ENCODE measurements at regions not wholly inside any gene's neighbourhood (a gene's known extent, or its start where the extent isn't known, plus 50 kb on each side); places are given as distances from the start of the nearest gene placed in this dataset.
"Not testable (repeated sequence)": the region's sequence is repeated elsewhere in the genome, so short reads cannot be mapped to it uniquely, and the experiment has no call there.

DNA sequence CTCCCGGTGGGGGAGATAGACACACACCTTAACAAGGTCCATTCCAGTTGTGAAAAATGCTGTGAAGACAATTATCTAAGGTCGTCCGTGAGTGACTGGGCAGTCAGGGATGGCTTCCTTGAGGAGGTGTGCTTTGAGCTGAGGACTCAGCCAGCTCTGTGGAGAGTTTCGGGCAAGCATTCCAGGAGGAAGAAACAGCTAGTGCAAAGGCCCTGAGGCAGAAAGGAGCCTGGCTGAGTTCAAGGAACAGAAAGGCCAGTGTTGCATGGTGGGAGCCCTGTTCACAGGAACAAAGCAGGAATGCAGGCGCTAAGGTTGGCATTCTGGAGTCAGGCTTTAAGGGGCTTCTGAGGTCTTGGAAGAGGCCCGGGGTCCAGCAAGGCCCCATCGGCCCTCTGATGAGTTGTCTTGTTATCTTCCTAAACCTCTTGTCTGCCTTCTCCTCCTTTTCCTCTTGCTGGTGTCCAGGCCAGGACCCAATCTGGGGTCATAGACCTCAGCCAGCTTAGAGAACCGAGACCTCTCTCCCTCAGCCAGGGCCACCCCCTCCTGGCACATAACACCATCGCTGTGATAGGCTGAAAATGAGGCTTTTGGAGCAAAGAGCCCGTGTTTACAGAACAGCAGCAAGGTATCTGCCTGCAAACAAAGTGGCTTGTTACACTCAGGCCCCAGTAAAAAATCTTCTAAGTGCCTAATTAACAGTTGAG, 270.2 kb upstream of the MVB12B start:
- DNase-seq (ENCODE audit: low spot score), result no peak

GRCh38 chr9:126057121-126057825, 269.4 kb upstream of the MVB12B start:
- DNase-seq (ENCODE audit: low spot score), result no peak

GRCh38 chr9:126058011-126058531, 268.6 kb upstream of the MVB12B start:
- no peak for DNase-seq (ENCODE audit: low spot score)

GRCh38 chr9:126058591-126058990, 268.0 kb upstream of the MVB12B start:
- DNase-seq (ENCODE audit: low spot score), result no peak

DNA sequence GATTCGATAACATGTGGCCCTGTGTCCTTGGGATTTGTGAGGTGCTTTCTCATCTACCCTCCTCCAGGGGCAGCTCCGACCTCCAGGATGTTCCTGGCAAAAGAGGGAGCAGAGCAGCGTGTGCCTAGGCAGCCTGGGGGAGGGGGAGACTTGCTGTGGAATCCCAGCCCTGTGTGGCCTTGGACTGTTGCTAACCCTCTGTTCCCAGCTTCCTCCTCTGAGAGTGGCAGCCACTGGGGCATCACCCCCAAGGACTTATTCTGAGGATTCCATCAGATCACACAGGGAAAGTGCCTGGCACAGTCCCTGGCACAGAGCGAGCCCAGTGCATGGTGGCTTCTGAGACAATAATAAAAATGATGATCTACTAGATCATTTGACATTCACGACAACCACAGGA, 265.1 kb upstream of the MVB12B start:
- DNase-seq (ENCODE audit: low spot score), result no peak

DNA sequence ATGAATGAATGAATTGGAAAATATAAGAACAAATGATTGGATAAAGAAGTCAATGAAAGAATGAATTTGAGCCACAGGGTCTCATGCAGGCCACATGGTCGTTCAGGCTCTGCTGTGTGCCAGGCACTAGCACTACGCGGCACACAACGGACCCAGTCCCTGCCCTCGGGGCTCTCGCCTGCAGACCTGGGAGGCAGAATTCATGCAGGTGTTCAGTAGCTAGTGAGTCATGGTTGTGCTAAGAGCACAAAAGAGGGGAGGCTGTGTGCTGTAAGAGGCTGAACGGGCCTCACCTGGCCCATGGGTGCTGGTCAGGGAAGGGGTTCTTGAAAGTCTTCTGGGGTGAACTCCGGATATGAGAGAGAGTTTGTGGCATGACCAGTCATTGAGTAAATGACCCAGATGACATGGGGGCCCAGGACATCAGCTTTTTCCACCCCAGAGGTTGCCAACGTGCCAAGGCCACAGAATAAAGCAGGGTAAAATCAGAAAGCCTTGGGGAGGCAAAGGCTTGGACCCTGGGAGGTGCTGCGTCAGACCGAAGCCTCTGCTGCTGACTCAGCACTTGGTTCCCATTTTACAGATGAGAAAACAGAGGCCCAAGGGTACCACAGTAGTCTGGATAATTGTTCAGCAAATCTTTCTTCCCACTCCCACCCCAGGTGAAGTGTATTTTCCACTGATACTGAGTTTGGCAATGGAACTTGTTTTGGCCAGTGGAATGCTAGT, 264.3 kb upstream of the MVB12B start:
- DNase-seq (ENCODE audit: low spot score), result no peak

- no peak for DNase-seq (ENCODE audit: low spot score)
Observed at GRCh38 chr9:126063326-126063725, 263.3 kb upstream of the MVB12B start.

GRCh38 chr9:126066131-126066530, 260.5 kb upstream of the MVB12B start:
- DNase-seq (ENCODE audit: low spot score), result no peak

DNA sequence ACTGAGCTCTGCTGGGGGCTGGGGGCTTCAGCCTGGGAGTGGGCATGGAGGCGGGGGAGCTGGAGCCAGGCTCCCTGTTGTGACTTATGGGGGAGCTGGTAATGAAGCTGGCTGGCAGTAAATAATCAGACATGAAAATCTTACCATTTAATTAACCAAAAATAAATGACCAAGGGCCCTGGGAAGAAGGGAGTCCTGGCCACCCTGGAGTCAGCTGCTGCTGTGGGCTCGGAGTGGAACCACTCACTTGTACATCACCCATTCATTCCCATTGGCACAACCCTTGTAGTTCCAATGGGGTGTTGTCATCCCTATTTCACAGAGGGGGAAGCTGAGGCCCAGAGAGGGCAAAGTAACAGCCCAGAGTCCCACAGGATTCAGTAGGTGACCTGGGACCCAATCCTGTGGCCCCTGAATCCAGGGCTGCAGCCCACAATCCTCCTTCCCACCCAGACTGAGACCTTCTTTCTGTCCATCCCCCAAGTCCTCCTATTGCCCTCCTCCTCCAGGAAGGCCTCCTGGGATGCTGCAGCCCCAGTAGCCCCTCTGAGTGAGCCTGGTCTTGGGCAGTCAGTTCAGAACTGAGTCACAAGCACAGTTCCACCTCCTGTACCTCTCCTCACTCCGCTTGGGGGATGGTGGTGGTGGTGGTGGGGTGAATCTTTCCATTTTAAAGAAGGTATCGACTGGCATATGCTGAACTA, 259.4 kb upstream of the MVB12B start:
- no peak for DNase-seq (ENCODE audit: low spot score)

DNA sequence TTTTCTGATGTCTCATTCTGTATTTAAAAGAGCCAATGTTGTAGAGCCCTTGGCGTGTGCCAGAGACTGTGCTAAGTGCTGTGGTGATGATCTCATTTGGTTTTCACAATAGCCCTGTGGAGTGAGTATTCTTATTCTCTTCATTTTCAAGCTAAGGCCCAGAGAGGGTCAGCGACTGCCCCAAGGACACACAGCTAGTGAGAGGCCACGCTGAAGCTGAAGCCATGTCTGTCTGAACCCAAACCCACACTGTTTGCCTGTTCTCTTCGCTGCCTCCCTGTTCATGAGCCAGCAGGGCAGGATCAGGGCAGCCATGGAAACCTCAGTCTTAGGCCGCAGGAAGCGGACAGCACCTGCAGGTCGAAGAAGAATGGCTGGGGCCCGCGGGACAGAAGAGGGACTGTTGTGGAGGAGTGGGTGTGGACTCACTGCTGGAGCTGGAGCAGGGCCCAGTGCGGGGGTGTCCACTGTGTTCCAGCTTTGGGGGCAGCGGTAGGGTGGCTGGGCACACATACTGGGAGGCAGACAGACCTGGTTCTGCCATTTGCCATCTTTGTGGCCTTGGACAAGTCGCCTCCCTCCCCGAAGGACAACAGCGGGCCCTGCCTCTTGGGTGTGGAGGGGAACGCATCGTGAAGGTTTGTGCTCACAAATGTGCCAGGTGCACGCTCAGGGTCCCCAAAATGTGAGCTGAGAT, 257.9 kb upstream of the MVB12B start:
- DNase-seq (ENCODE audit: low spot score), result no peak

GRCh38 chr9:126069400-126069955, 257.2 kb upstream of the MVB12B start:
- DNase-seq (ENCODE audit: low spot score), result no peak

GRCh38 chr9:126070058-126070655, 256.5 kb upstream of the MVB12B start:
- no peak for DNase-seq (ENCODE audit: low spot score)

- no peak for DNase-seq (ENCODE audit: low spot score)
Observed at GRCh38 chr9:126071076-126071750, 255.4 kb upstream of the MVB12B start.

- DNase-seq (ENCODE audit: low spot score), result not testable (repeated sequence)
Observed at GRCh38 chr9:126077656-126078055, 249.0 kb upstream of the MVB12B start.

- no peak for DNase-seq (ENCODE audit: low spot score)
Observed at GRCh38 chr9:126080641-126081040, 246.0 kb upstream of the MVB12B start.

GRCh38 chr9:126081746-126082145, 244.9 kb upstream of the MVB12B start:
- no peak for DNase-seq (ENCODE audit: low spot score)

DNA sequence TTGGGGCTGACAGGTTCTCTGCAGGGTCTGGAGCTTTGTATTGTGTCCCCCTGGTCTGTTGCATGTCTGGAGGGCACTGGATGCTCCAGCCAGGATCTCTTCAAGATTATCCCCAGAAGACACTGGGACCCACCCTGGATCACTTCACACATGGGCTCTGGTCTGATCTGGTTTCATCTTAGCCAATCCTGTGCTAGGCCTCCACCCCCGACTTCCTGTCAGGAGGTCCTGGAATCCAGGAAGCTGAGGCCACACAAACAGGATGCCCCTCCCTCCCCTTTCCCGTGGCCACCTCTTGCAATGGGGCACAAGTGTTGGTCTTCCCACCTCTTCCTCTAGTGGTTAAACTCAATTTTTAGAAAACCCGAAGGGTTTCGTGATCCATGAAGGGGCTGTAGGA, 242.6 kb upstream of the MVB12B start:
- DNase-seq (ENCODE audit: low spot score), result no peak

GRCh38 chr9:126084696-126085095, 241.9 kb upstream of the MVB12B start:
- no peak for DNase-seq (ENCODE audit: low spot score)

GRCh38 chr9:126085170-126085569, 241.5 kb upstream of the MVB12B start:
- DNase-seq (ENCODE audit: low spot score), result no peak

GRCh38 chr9:126088336-126088735, 238.3 kb upstream of the MVB12B start:
- DNase-seq (ENCODE audit: low spot score), result no peak

Measured in kidney tubule cell (primary cell).